ENCODE measurements at regions not wholly inside any gene's neighbourhood (a gene's known extent, or its start where the extent isn't known, plus 50 kb on each side); places are given as distances from the start of the nearest gene placed in this dataset.

DNA sequence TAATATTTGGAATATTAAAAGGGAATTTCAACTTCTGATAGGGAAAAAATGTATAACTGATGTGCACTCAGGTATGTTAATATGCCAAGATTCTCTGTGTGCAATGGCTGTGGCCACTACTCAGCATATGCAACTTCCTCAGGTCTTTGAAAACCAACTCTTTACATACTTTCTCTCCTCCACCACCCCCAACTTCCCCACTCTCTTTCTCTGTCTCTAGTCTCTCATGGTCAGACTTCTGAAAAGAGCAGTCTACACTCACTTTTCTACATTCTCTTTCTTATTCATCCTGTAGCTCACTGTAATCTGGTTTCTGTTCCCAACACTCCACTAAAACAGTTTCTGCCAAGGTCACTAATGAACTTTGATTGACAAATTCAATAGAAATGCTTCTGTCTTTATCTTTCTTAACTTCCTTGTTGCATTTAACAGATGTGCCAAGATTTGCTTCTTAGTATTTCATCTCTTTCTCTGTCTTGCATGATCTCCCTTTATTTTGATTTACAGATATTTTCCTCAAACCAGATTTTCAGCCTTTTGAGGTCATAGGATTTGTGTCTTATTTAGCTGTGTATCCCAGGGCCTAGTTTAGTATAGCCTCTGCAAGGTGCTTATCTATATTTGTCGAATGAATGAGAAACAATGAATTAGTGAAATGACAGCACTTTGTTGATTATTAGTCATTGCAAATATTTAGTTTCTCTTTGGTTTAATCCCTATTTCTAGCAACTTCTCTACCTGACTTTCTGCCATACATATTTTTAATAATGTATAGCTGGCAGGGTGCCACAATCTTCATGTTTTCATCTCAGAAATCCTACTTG is 168.9 kb downstream of the LMO4 start:
- H3K9me3 ChIP-seq = no peaks in the 10 kb centered on the region
- no peaks in the 10 kb centered on the region for H3K27me3 ChIP-seq (replicated peaks in 1 of 7)
- no peaks in the 10 kb centered on the region for H3K36me3 ChIP-seq
- no peak for DNase-seq
- no peak overlapping the region for H3K27ac ChIP-seq
- 52 to 81% (median 72%) methylated on average over 1 of the region's 1 CpG for WGBS, 5 donors
- intact Hi-C loops (cut with DNase I; ENCODE audit: low total_unique reads) = no loop called here
- no peaks in the 10 kb centered on the region for H3K4me1 ChIP-seq
- TF ChIP-seq POLR2AphosphoS5 (IDR thresholded peaks at IDR 0.05) (no peak), POLR2A (IDR thresholded peaks at IDR 0.05) (no peak)
- TF ChIP-seq, protein P1, sequence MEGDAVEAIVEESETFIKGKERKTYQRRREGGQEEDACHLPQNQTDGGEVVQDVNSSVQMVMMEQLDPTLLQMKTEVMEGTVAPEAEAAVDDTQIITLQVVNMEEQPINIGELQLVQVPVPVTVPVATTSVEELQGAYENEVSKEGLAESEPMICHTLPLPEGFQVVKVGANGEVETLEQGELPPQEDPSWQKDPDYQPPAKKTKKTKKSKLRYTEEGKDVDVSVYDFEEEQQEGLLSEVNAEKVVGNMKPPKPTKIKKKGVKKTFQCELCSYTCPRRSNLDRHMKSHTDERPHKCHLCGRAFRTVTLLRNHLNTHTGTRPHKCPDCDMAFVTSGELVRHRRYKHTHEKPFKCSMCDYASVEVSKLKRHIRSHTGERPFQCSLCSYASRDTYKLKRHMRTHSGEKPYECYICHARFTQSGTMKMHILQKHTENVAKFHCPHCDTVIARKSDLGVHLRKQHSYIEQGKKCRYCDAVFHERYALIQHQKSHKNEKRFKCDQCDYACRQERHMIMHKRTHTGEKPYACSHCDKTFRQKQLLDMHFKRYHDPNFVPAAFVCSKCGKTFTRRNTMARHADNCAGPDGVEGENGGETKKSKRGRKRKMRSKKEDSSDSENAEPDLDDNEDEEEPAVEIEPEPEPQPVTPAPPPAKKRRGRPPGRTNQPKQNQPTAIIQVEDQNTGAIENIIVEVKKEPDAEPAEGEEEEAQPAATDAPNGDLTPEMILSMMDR (IDR thresholded peaks at IDR 0.05 in 8 of 11, conservative IDR thresholded peaks at IDR 0.05 in 3 of 11) = no peak
- no peak overlapping the region for H3K4me3 ChIP-seq

DNA sequence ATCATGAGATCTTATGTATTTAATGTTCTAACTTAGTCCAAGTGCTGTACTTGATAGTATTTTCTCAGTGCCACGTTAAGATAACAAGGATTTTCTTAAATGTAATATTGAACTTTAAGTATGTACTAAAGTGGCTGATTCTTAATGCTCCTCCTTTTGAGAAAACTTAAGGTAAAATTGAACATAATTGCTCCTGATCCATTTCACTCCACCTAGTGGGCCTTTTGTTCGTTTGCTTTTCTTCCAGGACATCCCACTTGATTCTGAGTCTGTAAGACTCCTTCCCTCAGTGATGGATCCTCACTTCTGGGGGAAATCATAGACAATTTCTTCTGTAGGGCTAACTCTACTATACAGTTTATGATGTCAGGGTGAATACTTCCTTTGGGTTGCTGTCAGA is 173.1 kb downstream of the LMO4 start:
- no peak for DNase-seq
- Histone ChIP-seq H3K4me1 (no peaks in the 10 kb centered on the region), H3K4me3 (no peak overlapping the region), H3K9me3 (peaks cover 0 to 2% (median 0%) of the 10 kb centered on the region in 8 donors), H3K36me3 (no peaks in the 10 kb centered on the region), H3K27ac (no peak overlapping the region), H3K27me3 (replicated peaks in 1 of 7) (no peaks in the 10 kb centered on the region)
- intact Hi-C loops (cut with DNase I; ENCODE audit: low total_unique reads) = no loop called here
- 60 to 80% (median 67%) methylated on average over 2 of the region's 2 CpGs for WGBS, 5 donors
- TF ChIP-seq, protein P1 (IDR thresholded peaks at IDR 0.05 in 8 of 11, conservative IDR thresholded peaks at IDR 0.05 in 3 of 11) = no peak
- TF ChIP-seq POLR2A (IDR thresholded peaks at IDR 0.05) (no peak), POLR2AphosphoS5 (IDR thresholded peaks at IDR 0.05) (no peak)

DNA sequence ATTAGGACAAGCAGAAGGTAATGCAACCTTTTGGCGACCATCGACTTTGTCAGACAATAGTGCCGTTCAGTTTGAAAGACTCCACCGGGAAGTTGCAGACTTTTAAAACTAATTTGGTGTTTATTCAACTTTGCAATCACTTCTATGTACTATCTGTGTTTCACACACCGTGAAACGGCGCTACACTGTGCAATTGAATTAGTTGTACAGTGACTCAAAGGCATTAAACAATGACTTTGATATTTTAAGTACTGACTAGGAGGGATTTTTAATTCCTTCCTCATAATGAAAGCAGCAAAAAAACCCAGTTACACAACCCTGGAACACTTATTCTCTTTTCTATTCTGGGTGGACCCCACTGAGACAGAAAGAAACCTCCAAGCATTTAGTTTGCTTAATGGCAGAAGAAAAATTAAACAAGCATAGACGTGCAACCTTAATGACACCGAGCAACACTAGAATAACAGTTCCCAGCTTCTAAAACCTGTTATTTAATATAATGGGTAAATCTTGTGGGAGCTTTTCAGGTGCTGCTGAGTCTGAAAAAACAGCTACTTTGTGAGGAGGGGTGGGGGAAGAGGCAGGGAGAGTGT is 176.8 kb downstream of the LMO4 start:
- 74 to 86% (median 78%) methylated on average over 9 of the region's 9 CpGs for WGBS, 5 donors
- no peak overlapping the region for H3K4me3 ChIP-seq
- H3K9me3 ChIP-seq = peaks cover 0 to 2% (median 0%) of the 10 kb centered on the region in 8 donors
- TF ChIP-seq POLR2A (IDR thresholded peaks at IDR 0.05) = no peak
- no peak for TF ChIP-seq POLR2AphosphoS5 (IDR thresholded peaks at IDR 0.05)
- TF ChIP-seq, protein P1 (IDR thresholded peaks at IDR 0.05 in 8 of 11, conservative IDR thresholded peaks at IDR 0.05 in 3 of 11) = no peak
- no peak overlapping the region for H3K27ac ChIP-seq
- H3K4me1 ChIP-seq = no peaks in the 10 kb centered on the region
- intact Hi-C loops (cut with DNase I; ENCODE audit: low total_unique reads) = no loop called here
- H3K27me3 ChIP-seq (replicated peaks in 1 of 7) = no peaks in the 10 kb centered on the region
- no peaks in the 10 kb centered on the region for H3K36me3 ChIP-seq
- no peak for DNase-seq

DNA sequence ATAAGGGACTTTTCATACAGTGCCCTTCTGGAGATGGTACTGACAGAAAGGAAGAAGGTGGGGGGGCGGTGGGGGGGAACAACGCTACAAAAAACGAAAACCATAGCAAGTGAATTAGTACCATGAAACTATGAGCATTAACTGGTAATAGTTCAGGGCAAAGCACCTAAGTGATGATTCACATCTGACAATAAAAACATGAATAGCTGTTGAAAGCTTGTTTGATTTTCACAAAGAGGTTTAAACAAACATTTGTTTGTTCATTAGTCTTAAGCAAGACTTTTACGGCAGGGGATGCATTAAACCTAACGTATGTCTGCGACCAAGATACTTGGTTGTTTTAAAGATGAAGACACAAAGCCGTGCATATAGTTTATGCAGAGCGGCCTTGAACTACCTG is 177.5 kb downstream of the LMO4 start:
- TF ChIP-seq, protein P1 (IDR thresholded peaks at IDR 0.05 in 8 of 11, conservative IDR thresholded peaks at IDR 0.05 in 3 of 11) = no peak
- TF ChIP-seq POLR2AphosphoS5 (IDR thresholded peaks at IDR 0.05) = no peak
- TF ChIP-seq POLR2A (IDR thresholded peaks at IDR 0.05) = no peak
- 69 to 77% (median 72%) methylated on average over 8 of the region's 8 CpGs for WGBS, 5 donors

More for the DNA sequence above, 177.5 kb downstream of the LMO4 start:
- H3K9me3 ChIP-seq = peaks cover 0 to 2% (median 0%) of the 10 kb centered on the region in 8 donors
- no peaks in the 10 kb centered on the region for H3K36me3 ChIP-seq
- intact Hi-C loops (cut with DNase I; ENCODE audit: low total_unique reads) = no loop called here
- H3K4me3 ChIP-seq = no peak overlapping the region
- no peak for DNase-seq
- H3K27me3 ChIP-seq (replicated peaks in 1 of 7) = no peaks in the 10 kb centered on the region
- H3K4me1 ChIP-seq = no peaks in the 10 kb centered on the region
- no peak overlapping the region for H3K27ac ChIP-seq
